Endothelial cell of umbilical vein (primary cell): ENCODE measurements at regions not wholly inside any gene's neighbourhood (a gene's known extent, or its start where the extent isn't known, plus 50 kb on each side); places are given as distances from the start of the nearest gene placed in this dataset.

Experiments used
- BruUV-seq: library from RNA; stranded (reverse); fragments of 400-500 nt; replicated peaks from 2 replicates; lab custom pipeline; 2021; lab: Mats Ljungman, UMichigan
- CTCF ChIA-PET: fragments of 300-600, 350-600 bp; sonication (Branson Sonifier 250); formaldehyde crosslinking; loops from one replicate; lab custom pipeline; 2021; ENCODE audit warnings: antibody characterized with exemption, inconsistent platforms; lab: Charles Lee
- POLR2A ChIA-PET: fragments of 300-600, 350-600 bp; sonication (Branson Sonifier 250); formaldehyde crosslinking; loops from one replicate; lab custom pipeline; 2021; ENCODE audit warnings: antibody characterized with exemption, inconsistent platforms; lab: Charles Lee
- DNase-seq: peaks from one replicate; pipeline ENCODE4 v3.0.0-alpha.2; 2011; ENCODE audit warnings: low read depth, low spot score
- FAIRE-seq: peaks from 2 replicates; lab custom pipeline; 2011; peaks lifted over from hg19 to GRCh38; lab: Jason Lieb, UNC
- H2AFZ ChIP-seq: 2 replicates; pipeline ENCODE4 v1.6.0; 2012; ENCODE audit warnings: low read depth, low read length, control low read depth, inconsistent platforms
- H3K27ac ChIP-seq: 2 replicates; pipeline ENCODE4 v1.5.1; 2011; ENCODE audit warnings: low read depth, mild to moderate bottlenecking, control low read depth, low read length, moderate library complexity; ENCODE audit not compliant: insufficient read depth
- H3K27me3 ChIP-seq, 2 experiments: 2 replicates each; pipeline versions ENCODE4 v1.6.0 to v1.6.1; 2011; ENCODE audit warnings: low read length in 2 of 2, mixed read lengths in 1 of 2; ENCODE audit not compliant: control insufficient read depth in 2 of 2, insufficient read depth in 2 of 2
- H3K36me3 ChIP-seq, 2 experiments: 2 replicates in 1 of 2; 3 replicates in 1 of 2; pipeline ENCODE4 v1.5.1; 2011; ENCODE audit warnings: low read length in 2 of 2, mild to moderate bottlenecking in 1 of 2, moderate library complexity in 1 of 2; ENCODE audit not compliant: control insufficient read depth in 2 of 2, insufficient read depth in 2 of 2; ENCODE audit errors: extremely low read depth in 1 of 2
- H3K4me1 ChIP-seq: 3 replicates; pipeline ENCODE4 v1.5.1; 2011; ENCODE audit warnings: mild to moderate bottlenecking, low read length; ENCODE audit not compliant: control insufficient read depth, insufficient read depth; ENCODE audit errors: extremely low read depth
- H3K4me2 ChIP-seq: 2 replicates; pipeline ENCODE4 v1.6.1; 2011; ENCODE audit warnings: low read length, control low read depth, mixed read lengths; ENCODE audit not compliant: insufficient read depth
- H3K4me3 ChIP-seq, 3 experiments: fragments of 200-600 bp in 1 of 3; sonication (generic), shearing (Covaris generic) in 1 of 3; replicated peaks in 1 of 3; 2 replicates each; pipeline ENCODE4 v1.5.1; 2011 to 2016; ENCODE audit warnings: control low read depth in 3 of 3, low read length in 3 of 3, mild to moderate bottlenecking in 2 of 3, inconsistent platforms in 1 of 3, low read depth in 1 of 3, moderate library complexity in 1 of 3; ENCODE audit not compliant: insufficient read depth in 1 of 3
- H3K79me2 ChIP-seq: 2 replicates; pipeline ENCODE4 v1.6.0; 2012; ENCODE audit warnings: low read length, inconsistent platforms; ENCODE audit not compliant: control insufficient read depth, insufficient read depth
- H3K9ac ChIP-seq: replicated peaks from 2 replicates; pipeline ENCODE3; 2011; ENCODE audit warnings: low read length, control low read depth; ENCODE audit not compliant: insufficient read depth; ENCODE audit errors: extremely low read depth
- H3K9me1 ChIP-seq: replicated peaks from 3 replicates; pipeline ENCODE4 v1.6.0; 2011; ENCODE audit warnings: mild to moderate bottlenecking, low read length; ENCODE audit not compliant: control insufficient read depth, insufficient read depth; ENCODE audit errors: extremely low read depth
- H3K9me3 ChIP-seq: replicated peaks from 2 replicates; pipeline ENCODE4 v1.5.1; 2012; ENCODE audit warnings: low read length, inconsistent platforms; ENCODE audit not compliant: control insufficient read depth, insufficient read depth
- H4K20me1 ChIP-seq: replicated peaks from 2 replicates; pipeline ENCODE3; 2011; ENCODE audit warnings: mild to moderate bottlenecking, low read length; ENCODE audit not compliant: control insufficient read depth, insufficient read depth; ENCODE audit errors: extremely low read depth
- CTCF ChIP-seq, 2 donors: IDR thresholded peaks; 1 replicate in 1 of 2; 2 replicates in 1 of 2; pipeline ENCODE4 v1.5.1; 2011; ENCODE audit warnings: low read length in 2 of 2, mild to moderate bottlenecking in 2 of 2, moderate library complexity in 2 of 2, control low read depth in 1 of 2, inconsistent platforms in 1 of 2, low read depth in 1 of 2; ENCODE audit not compliant: insufficient read depth in 1 of 2; ENCODE audit errors: extremely low read depth in 1 of 2
- EZH2 ChIP-seq: IDR thresholded peaks from 2 replicates; pipeline ENCODE4 v1.6.1; 2012; ENCODE audit warnings: borderline replicate concordance, low read depth, mild to moderate bottlenecking, moderate library complexity, low read length, inconsistent platforms; ENCODE audit not compliant: severe bottlenecking
- FOS ChIP-seq: IDR thresholded peaks from 2 replicates; pipeline ENCODE4 v1.6.1; 2011; ENCODE audit warnings: mild to moderate bottlenecking, low read length, moderate library complexity, borderline replicate concordance; ENCODE audit not compliant: insufficient read depth
- GATA2 ChIP-seq: IDR thresholded peaks from 2 replicates; pipeline ENCODE4 v1.7.0; 2011; ENCODE audit warnings: low read depth, mild to moderate bottlenecking, moderate library complexity, mixed read lengths, low read length; ENCODE audit not compliant: insufficient read length, insufficient read depth
- JUN ChIP-seq: IDR thresholded peaks from 2 replicates; pipeline ENCODE4 v1.6.1; 2011; ENCODE audit warnings: borderline replicate concordance, low read depth; ENCODE audit not compliant: insufficient read length, insufficient read depth
- MAX ChIP-seq: IDR thresholded peaks from 2 replicates; pipeline ENCODE4 v1.6.1; 2011; ENCODE audit not compliant: insufficient read depth, insufficient read length
- MYC ChIP-seq: IDR thresholded peaks from one replicate; pipeline ENCODE4 v1.6.1; 2011; ENCODE audit warnings: mild to moderate bottlenecking, low read depth, low read length
- POLR2A ChIP-seq: IDR thresholded peaks from 2 replicates; pipeline ENCODE4 v1.6.1; 2012; ENCODE audit warnings: low read depth, mild to moderate bottlenecking, control low read depth, low read length
- POLR2AphosphoS5 ChIP-seq: IDR thresholded peaks from 2 replicates; pipeline ENCODE4 v1.6.1; 2012; ENCODE audit warnings: low read depth, mild to moderate bottlenecking, control low read depth, low read length, moderate library complexity; ENCODE audit not compliant: insufficient read depth
- dilution Hi-C: fragments of 300-500 bp; cut with MboI; formaldehyde crosslinking; loops from one replicate; pipeline ENCODE4 v1.15.0; 2019; ENCODE audit warnings: low sequenced_read_pairs; ENCODE audit not compliant: extremely low pct_ligation_motif_present
- intact Hi-C: fragments of 100-400 bp; cut with micrococcal nuclease; formaldehyde crosslinking; loops from one replicate; pipeline ENCODE4 v1.10.0; 2022

- Histone ChIP-seq H3K4me2 (no peak overlapping the region), H2AFZ (no peak overlapping the region), H4K20me1 (no peaks in the 10 kb centered on the region), H3K4me1 (no peaks in the 10 kb centered on the region), H3K36me3 (no peaks in the 10 kb centered on the region), H3K27me3 (peaks cover 2 to 3% of the 10 kb centered on the region in 2 experiments), H3K9ac (no peak overlapping the region), H3K4me3 (no peak overlapping the region), H3K27ac (no peak overlapping the region), H3K9me3 (no peaks in the 10 kb centered on the region), H3K9me1 (no peaks in the 10 kb centered on the region), H3K79me2 (no peaks in the 10 kb centered on the region)
- ChIA-PET POLR2A (no interaction called here), CTCF (interaction anchor here (1.2 kb wide), 1 partner anchor 9 kb away, joined by 3 read pairs; no protein-coding TSS in a partner anchor)
- BruUV-seq = no TSS peak
- FAIRE-seq = no peak
- no peak for DNase-seq
- intact Hi-C loops = no loop called here
- TF ChIP-seq CTCF (IDR thresholded peaks at IDR 0.05; ENCODE audit: extremely low read depth in 1 of 2, insufficient read depth in 1 of 2, low read depth in 1 of 2, low read length in 2 of 2) (no peak), JUN (no peak), MYC (no peak), EZH2 (no peak), MAX (no peak), FOS (no peak), GATA2 (no peak), POLR2A (no peak), POLR2AphosphoS5 (no peak)
- dilution Hi-C loops = no loop called here
Observed at GRCh38 chr2:41972819-41973218, 75.0 kb upstream of the PKDCC start.
